Hepatocyte (in vitro differentiated cells): ENCODE measurements at regions not wholly inside any gene's neighbourhood (a gene's known extent, or its start where the extent isn't known, plus 50 kb on each side); places are given as distances from the start of the nearest gene placed in this dataset.
"Not testable (repeated sequence)": the region's sequence is repeated elsewhere in the genome, so short reads cannot be mapped to it uniquely, and the experiment has no call there.

Experiments used
- CTCF ChIP-seq: fragments of 200-600 bp; sonication (generic); IDR thresholded peaks from 2 replicates; pipeline ENCODE4 v1.5.1; 2016; ENCODE audit warnings: antibody characterized with exemption, mild to moderate bottlenecking; ENCODE audit not compliant: poor library complexity
- EZH2 ChIP-seq: fragments of 200-600 bp; sonication (generic); IDR thresholded peaks from 2 replicates; pipeline ENCODE4 v1.6.1; 2016; ENCODE audit warnings: antibody characterized with exemption, mild to moderate bottlenecking, borderline replicate concordance

DNA sequence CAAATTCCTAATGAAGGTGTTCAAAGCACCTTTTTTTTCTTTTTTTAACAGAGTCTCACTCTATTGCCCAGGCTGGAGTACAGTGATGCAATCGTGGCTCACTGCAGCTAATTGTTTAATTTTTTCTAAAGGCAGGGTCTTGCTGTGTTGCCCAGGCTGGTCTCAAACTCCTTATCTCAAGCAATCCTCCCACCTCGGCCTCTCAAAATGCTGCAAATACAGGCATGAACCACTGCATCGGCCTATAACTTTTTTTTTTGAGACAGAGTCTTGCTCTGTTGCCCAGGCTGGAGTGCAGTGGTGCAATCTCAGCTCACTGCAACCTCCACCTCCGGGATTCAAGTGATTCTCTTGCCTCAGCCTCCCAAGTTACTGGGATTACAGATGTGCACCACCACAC, 113.9 kb upstream of the CXADR start:
- TF ChIP-seq EZH2, CTCF: not testable (repeated sequence)
